GM18498 (cell line): ENCODE measurements at regions not wholly inside any gene's neighbourhood (a gene's known extent, or its start where the extent isn't known, plus 50 kb on each side); places are given as distances from the start of the nearest gene placed in this dataset.

Experiments used
- ATAC-seq: cut with Tn5 transposase; IDR thresholded peaks from one replicate; pipeline ENCODE4 v1.9.1; 2021; ENCODE audit warnings: mild to moderate bottlenecking, moderate library complexity; ENCODE audit not compliant: unreplicated experiment

- no peak for ATAC-seq
Observed at GRCh38 chr2:160630801-160631590, 137.4 kb upstream of the RBMS1 start.

- ATAC-seq, result no peak
Observed at GRCh38 chr2:160632084-160632975, 138.7 kb upstream of the RBMS1 start.

GRCh38 chr2:160634436-160634835 lies 140.8 kb upstream of the RBMS1 start:
- ATAC-seq, result no peak

- ATAC-seq, result no peak
Observed at GRCh38 chr2:160635488-160635887, 141.9 kb upstream of the RBMS1 start.

- no peak for ATAC-seq
Observed at GRCh38 chr2:160639472-160639871, 145.9 kb upstream of the RBMS1 start.

- no peak for ATAC-seq
Observed at GRCh38 chr2:160646684-160647444, 153.3 kb upstream of the RBMS1 start.

GRCh38 chr2:160647967-160648685 lies 154.5 kb upstream of the RBMS1 start:
- ATAC-seq, result no peak

GRCh38 chr2:160649698-160650097 lies 156.1 kb upstream of the RBMS1 start:
- ATAC-seq, result no peak

- no peak for ATAC-seq
Observed at GRCh38 chr2:160650196-160651118, 156.8 kb upstream of the RBMS1 start.

- no peak for ATAC-seq
Observed at GRCh38 chr2:160651416-160652200, 158.0 kb upstream of the RBMS1 start.

- peak; percentile 77 for ATAC-seq
Observed at GRCh38 chr2:160652236-160652635, 158.6 kb upstream of the RBMS1 start.

GRCh38 chr2:160657196-160657595 lies 163.6 kb upstream of the RBMS1 start:
- no peak for ATAC-seq

- no peak for ATAC-seq
Observed at GRCh38 chr2:160658851-160659250, 165.2 kb upstream of the RBMS1 start.

GRCh38 chr2:160660741-160661140 lies 167.1 kb upstream of the RBMS1 start:
- no peak for ATAC-seq

GRCh38 chr2:160664603-160665140 lies 171.1 kb upstream of the RBMS1 start:
- no peak for ATAC-seq

GRCh38 chr2:160666154-160667060 lies 172.8 kb upstream of the RBMS1 start:
- ATAC-seq, result peak; percentile 86

GRCh38 chr2:160667811-160668210 lies 174.2 kb upstream of the RBMS1 start:
- no peak for ATAC-seq
